Stimulated activated effector memory CD8-positive, alpha-beta T cell treated with anti-CD3 and anti-CD28 coated beads, Interleukin-12 subunit alpha, Interleukin-12 subunit beta, amount 100 ng/mL, for 72 hours (primary cell): ENCODE measurements at regions not wholly inside any gene's neighbourhood (a gene's known extent, or its start where the extent isn't known, plus 50 kb on each side); places are given as distances from the start of the nearest gene placed in this dataset.
A peak's percentile ranks its signal among the peaks of the same experiment; 100 is the strongest.
"Not testable (repeated sequence)": the region's sequence is repeated elsewhere in the genome, so short reads cannot be mapped to it uniquely, and the experiment has no call there.

Experiments
- ATAC-seq: fragments of 150-1000 bp; cut with Tn5 transposase; 2 replicates; pipeline ENCODE4 v1.10.0; 2021
- DNase-seq, 2 donors: peaks; one replicate each; pipeline ENCODE4 v3.0.0; 2021 to 2022; ENCODE audit warnings: low spot score in 2 of 2
- H3K27ac Mint-ChIP-seq: one replicate; pipeline ENCODE4 v1.8.0; 2022; ENCODE audit warnings: mild to moderate bottlenecking, mixed read lengths
- H3K36me3 Mint-ChIP-seq: one replicate; pipeline ENCODE4 v1.8.0; 2022; ENCODE audit warnings: mild to moderate bottlenecking, mixed read lengths
- H3K4me1 Mint-ChIP-seq: one replicate; pipeline ENCODE4 v1.8.0; 2022; ENCODE audit warnings: mixed read lengths
- H3K4me3 Mint-ChIP-seq: one replicate; pipeline ENCODE4 v1.8.0; 2022; ENCODE audit warnings: mild to moderate bottlenecking, mixed read lengths
- H3K9me3 Mint-ChIP-seq: one replicate; pipeline ENCODE4 v1.8.0; 2022; ENCODE audit warnings: mixed read lengths

DNA sequence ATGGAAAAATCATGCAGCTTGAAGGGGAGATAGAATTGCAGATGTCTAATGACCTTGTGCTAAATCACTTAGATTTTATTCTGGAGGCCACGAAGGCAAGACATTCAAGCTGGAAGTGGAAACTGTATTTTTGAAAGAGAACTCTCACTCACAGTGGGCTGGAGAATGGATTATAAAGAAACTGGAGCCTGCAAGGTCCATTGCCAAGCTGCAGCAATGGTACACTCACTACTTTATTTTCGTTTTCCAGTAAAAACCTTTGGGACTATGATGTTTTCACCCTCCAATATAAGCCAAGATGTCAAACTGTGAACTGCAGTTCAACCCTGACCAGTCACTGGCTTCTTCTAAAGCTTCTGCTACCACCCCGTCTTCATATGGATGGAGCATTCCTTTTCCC lies 62.0 kb downstream of the SKIDA1 start:
- Mint-ChIP-seq H3K9me3 (no peaks in the 10 kb centered on the region), H3K36me3 (no peaks in the 10 kb centered on the region), H3K4me3 (no peak overlapping the region), H3K4me1 (no peaks in the 10 kb centered on the region), H3K27ac (no peak overlapping the region)
- DNase-seq: no peak
- no peak for ATAC-seq

GRCh38 chr10:21458126-21458871 lies 67.2 kb downstream of the SKIDA1 start:
- H3K9me3 Mint-ChIP-seq: no peaks in the 10 kb centered on the region
- DNase-seq (no peak), ATAC-seq (no peak)
- no peaks in the 10 kb centered on the region for H3K4me1 Mint-ChIP-seq
- H3K4me3 Mint-ChIP-seq: no peak overlapping the region
- H3K36me3 Mint-ChIP-seq: no peaks in the 10 kb centered on the region
- H3K27ac Mint-ChIP-seq: no peak overlapping the region

- ATAC-seq (no peak), DNase-seq (no peak)
- H3K4me3 Mint-ChIP-seq: no peak overlapping the region
- no peaks in the 10 kb centered on the region for H3K4me1 Mint-ChIP-seq
- no peaks in the 10 kb centered on the region for H3K36me3 Mint-ChIP-seq
- H3K27ac Mint-ChIP-seq: no peak overlapping the region
- no peaks in the 10 kb centered on the region for H3K9me3 Mint-ChIP-seq
Measured at GRCh38 chr10:21456160-21456559, 69.3 kb downstream of the SKIDA1 start.

DNA sequence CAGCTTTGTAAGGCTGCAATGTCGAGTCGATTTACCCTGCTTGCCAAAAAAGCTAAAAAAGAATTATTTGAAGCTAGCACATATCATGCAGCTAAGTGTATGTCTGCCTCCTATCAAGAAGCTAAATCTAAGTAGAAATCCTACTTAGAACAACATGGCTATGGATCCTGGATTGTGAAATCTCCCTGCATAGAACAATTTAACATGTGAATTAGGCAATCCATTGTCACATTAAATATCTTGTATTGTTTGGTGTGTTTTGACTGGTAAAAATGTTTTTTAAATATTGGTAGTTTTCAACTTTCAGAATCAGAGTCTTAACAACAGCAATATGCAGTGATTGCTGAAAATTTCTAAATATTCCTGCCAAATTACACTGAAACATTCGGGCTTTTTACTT lies 73.3 kb downstream of the SKIDA1 start:
- Mint-ChIP-seq H3K27ac (no peak overlapping the region), H3K36me3 (no peaks in the 10 kb centered on the region), H3K9me3 (no peaks in the 10 kb centered on the region), H3K4me3 (no peak overlapping the region), H3K4me1 (no peaks in the 10 kb centered on the region)
- no peak for DNase-seq
- ATAC-seq: no peak

DNA sequence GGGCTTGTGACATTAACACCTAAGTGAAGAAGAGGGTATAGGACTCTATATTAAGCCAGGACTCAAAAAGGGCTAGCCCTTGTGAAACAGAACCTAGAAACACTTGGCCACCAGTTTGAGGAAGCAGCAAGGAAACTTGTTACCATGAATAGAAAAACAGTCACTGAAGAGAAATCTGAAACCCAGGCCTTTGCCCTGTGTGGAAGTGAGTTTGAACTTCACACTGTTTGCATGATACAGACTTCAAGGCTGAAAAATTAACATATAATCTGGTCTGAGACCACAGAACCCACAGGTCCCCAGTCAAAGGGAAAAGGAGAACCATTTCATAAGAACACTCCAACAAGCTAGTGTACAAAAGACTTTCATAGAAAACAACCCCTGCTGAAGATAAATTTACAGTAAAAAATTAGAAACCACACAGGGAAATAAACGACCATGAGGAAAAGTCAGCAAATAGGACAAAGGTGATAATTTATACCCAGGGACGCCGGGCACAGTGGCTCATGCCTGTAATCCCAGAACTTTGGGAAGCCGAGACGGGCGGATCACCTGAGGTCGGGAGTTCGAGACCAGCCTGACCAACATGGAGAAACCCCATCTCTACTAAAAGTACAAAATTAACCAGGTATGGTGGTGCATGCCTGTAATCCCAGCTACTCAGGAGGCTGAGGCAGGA lies 76.1 kb downstream of the SKIDA1 start:
- Mint-ChIP-seq H3K4me3 (no peak overlapping the region), H3K36me3 (no peaks in the 10 kb centered on the region), H3K4me1 (no peaks in the 10 kb centered on the region), H3K9me3 (no peaks in the 10 kb centered on the region), H3K27ac (no peak overlapping the region)
- no peak for DNase-seq
- ATAC-seq: no peak

- no peaks in the 10 kb centered on the region for H3K9me3 Mint-ChIP-seq
- ATAC-seq (no peak), DNase-seq (no peak)
- no peak overlapping the region for H3K27ac Mint-ChIP-seq
- H3K4me1 Mint-ChIP-seq: no peaks in the 10 kb centered on the region
- H3K4me3 Mint-ChIP-seq: no peak overlapping the region
- no peaks in the 10 kb centered on the region for H3K36me3 Mint-ChIP-seq
Measured at GRCh38 chr10:21445163-21445562, 80.3 kb downstream of the SKIDA1 start.

- Mint-ChIP-seq H3K9me3 (no peaks in the 10 kb centered on the region), H3K36me3 (no peaks in the 10 kb centered on the region), H3K4me3 (no peak overlapping the region), H3K4me1 (no peaks in the 10 kb centered on the region), H3K27ac (no peak overlapping the region)
- DNase-seq: no peak
- ATAC-seq: no peak
Measured at GRCh38 chr10:21441625-21442024, 83.9 kb downstream of the SKIDA1 start.

DNA sequence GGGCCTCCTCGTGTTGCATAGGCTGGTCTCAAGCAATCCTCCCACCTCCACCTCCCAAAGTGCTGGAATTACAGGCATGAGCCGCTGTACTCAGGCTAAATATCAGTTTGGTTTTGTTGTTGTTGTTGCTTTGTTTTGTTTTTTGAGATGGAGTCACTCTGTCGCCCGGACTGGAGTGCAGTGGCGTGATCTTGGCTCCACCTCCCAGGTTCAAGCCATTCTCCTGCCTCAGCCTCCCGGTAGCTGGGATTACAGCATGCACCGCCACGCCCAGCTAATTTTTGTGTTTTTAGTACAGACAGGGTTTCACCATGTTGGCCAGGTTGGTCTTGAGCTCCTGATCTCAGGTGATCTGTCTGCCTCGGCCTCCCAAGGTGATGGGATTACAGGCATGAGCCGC lies 86.6 kb downstream of the SKIDA1 start:
- DNase-seq, H3K9me3 Mint-ChIP-seq, ATAC-seq, H3K4me3 Mint-ChIP-seq, H3K36me3 Mint-ChIP-seq, H3K27ac Mint-ChIP-seq, H3K4me1 Mint-ChIP-seq: not testable (repeated sequence)

GRCh38 chr10:21437770-21438382 lies 87.6 kb downstream of the SKIDA1 start:
- no peaks in the 10 kb centered on the region for H3K9me3 Mint-ChIP-seq
- DNase-seq (no peak), ATAC-seq (no peak)
- H3K4me1 Mint-ChIP-seq: no peaks in the 10 kb centered on the region
- no peak overlapping the region for H3K27ac Mint-ChIP-seq
- no peaks in the 10 kb centered on the region for H3K36me3 Mint-ChIP-seq
- H3K4me3 Mint-ChIP-seq: no peak overlapping the region

GRCh38 chr10:21432266-21432665 lies 93.2 kb downstream of the SKIDA1 start:
- Mint-ChIP-seq H3K9me3 (no peaks in the 10 kb centered on the region), H3K27ac (no peak overlapping the region), H3K4me1 (no peaks in the 10 kb centered on the region), H3K36me3 (no peaks in the 10 kb centered on the region), H3K4me3 (no peak overlapping the region)
- no peak for DNase-seq
- no peak for ATAC-seq

- no peaks in the 10 kb centered on the region for H3K9me3 Mint-ChIP-seq
- H3K4me3 Mint-ChIP-seq: no peak overlapping the region
- no peak for ATAC-seq
- no peak for DNase-seq
- H3K4me1 Mint-ChIP-seq: no peaks in the 10 kb centered on the region
- H3K27ac Mint-ChIP-seq: peak overlapping the region; percentile 13
- no peaks in the 10 kb centered on the region for H3K36me3 Mint-ChIP-seq
Measured at GRCh38 chr10:21431799-21432198, 93.7 kb downstream of the SKIDA1 start.

GRCh38 chr10:21427804-21428481 lies 97.5 kb downstream of the SKIDA1 start:
- peak; percentile 70 for ATAC-seq
- H3K36me3 Mint-ChIP-seq: no peaks in the 10 kb centered on the region
- H3K4me1 Mint-ChIP-seq: no peaks in the 10 kb centered on the region
- H3K4me3 Mint-ChIP-seq: no peak overlapping the region
- DNase-seq: no peak
- no peaks in the 10 kb centered on the region for H3K9me3 Mint-ChIP-seq
- peak overlapping the region; percentile 43 for H3K27ac Mint-ChIP-seq

- no peaks in the 10 kb centered on the region for H3K36me3 Mint-ChIP-seq
- H3K4me3 Mint-ChIP-seq: no peak overlapping the region
- no peak for ATAC-seq
- no peaks in the 10 kb centered on the region for H3K4me1 Mint-ChIP-seq
- H3K27ac Mint-ChIP-seq: no peak overlapping the region
- no peaks in the 10 kb centered on the region for H3K9me3 Mint-ChIP-seq
- no peak for DNase-seq
Measured at GRCh38 chr10:21424459-21424861, 101.0 kb downstream of the SKIDA1 start.

GRCh38 chr10:21423850-21424249 lies 101.6 kb downstream of the SKIDA1 start:
- no peak overlapping the region for H3K4me3 Mint-ChIP-seq
- DNase-seq (no peak), ATAC-seq (no peak)
- no peaks in the 10 kb centered on the region for H3K4me1 Mint-ChIP-seq
- no peak overlapping the region for H3K27ac Mint-ChIP-seq
- no peaks in the 10 kb centered on the region for H3K9me3 Mint-ChIP-seq
- H3K36me3 Mint-ChIP-seq: no peaks in the 10 kb centered on the region

- Mint-ChIP-seq H3K4me3 (no peak overlapping the region), H3K36me3 (no peaks in the 10 kb centered on the region), H3K27ac (no peak overlapping the region), H3K9me3 (no peaks in the 10 kb centered on the region), H3K4me1 (no peaks in the 10 kb centered on the region)
- DNase-seq (no peak), ATAC-seq (no peak)
Measured at GRCh38 chr10:21423338-21423737, 102.1 kb downstream of the SKIDA1 start.
